MCF 10A (cell line): ENCODE measurements at regions not wholly inside any gene's neighbourhood (a gene's known extent, or its start where the extent isn't known, plus 50 kb on each side); places are given as distances from the start of the nearest gene placed in this dataset.

ENCODE experiments used
- BruUV-seq: library from RNA; stranded (reverse); fragments of 400-500 nt; replicated peaks from 2 replicates; lab custom pipeline; 2021; lab: Mats Ljungman, UMichigan
- CTCF ChIA-PET: fragments of 300-600 bp; sonication (Branson Sonifier 250); formaldehyde crosslinking; extraction: SDS; loops from one replicate; lab custom pipeline; 2021; ENCODE audit warnings: antibody characterized with exemption, inconsistent platforms; lab: Yijun Ruan, JAX
- POLR2A ChIA-PET: fragments of 300-600, 350-650 bp; sonication (Branson Sonifier 250); formaldehyde crosslinking; extraction: SDS; loops from one replicate; lab custom pipeline; 2020; ENCODE audit warnings: antibody characterized with exemption, inconsistent platforms; lab: Yijun Ruan, JAX
- DNase-seq: peaks from one replicate; pipeline ENCODE4 v3.0.0-alpha.2; 2018; ENCODE audit not compliant: unreplicated experiment
- H3K27ac Mint-ChIP-seq: one replicate; pipeline ENCODE4 v1.8.0; 2022; ENCODE audit warnings: mild to moderate bottlenecking, low read depth, mixed read lengths; ENCODE audit not compliant: unreplicated experiment
- H3K27me3 Mint-ChIP-seq: one replicate; pipeline ENCODE4 v1.8.0; 2022; ENCODE audit warnings: mixed read lengths; ENCODE audit not compliant: insufficient read depth, unreplicated experiment
- H3K36me3 Mint-ChIP-seq: one replicate; pipeline ENCODE4 v1.8.0; 2022; ENCODE audit warnings: mild to moderate bottlenecking, moderate library complexity, mixed read lengths; ENCODE audit not compliant: insufficient read depth, unreplicated experiment
- H3K4me1 Mint-ChIP-seq: one replicate; pipeline ENCODE4 v1.8.0; 2022; ENCODE audit warnings: mixed read lengths; ENCODE audit not compliant: insufficient read depth, unreplicated experiment
- H3K4me3 Mint-ChIP-seq: one replicate; pipeline ENCODE4 v1.8.0; 2022; ENCODE audit warnings: mild to moderate bottlenecking, moderate library complexity, mixed read lengths; ENCODE audit not compliant: unreplicated experiment
- H3K9me3 Mint-ChIP-seq: one replicate; pipeline ENCODE4 v1.8.0; 2022; ENCODE audit warnings: mixed read lengths; ENCODE audit not compliant: unreplicated experiment
- intact Hi-C: fragments of 100-400 bp; cut with micrococcal nuclease; formaldehyde crosslinking; loops from 2 replicates; pipeline ENCODE4 v1.14.1; 2022
- TF ChIP-seq, protein P1 (sequence below): fragments of 200-600 bp; IDR thresholded peaks from one replicate; pipeline ENCODE4 v1.8.0; 2022; ENCODE audit warnings: antibody characterized with exemption, mild to moderate bottlenecking; ENCODE audit not compliant: unreplicated experiment

DNA sequence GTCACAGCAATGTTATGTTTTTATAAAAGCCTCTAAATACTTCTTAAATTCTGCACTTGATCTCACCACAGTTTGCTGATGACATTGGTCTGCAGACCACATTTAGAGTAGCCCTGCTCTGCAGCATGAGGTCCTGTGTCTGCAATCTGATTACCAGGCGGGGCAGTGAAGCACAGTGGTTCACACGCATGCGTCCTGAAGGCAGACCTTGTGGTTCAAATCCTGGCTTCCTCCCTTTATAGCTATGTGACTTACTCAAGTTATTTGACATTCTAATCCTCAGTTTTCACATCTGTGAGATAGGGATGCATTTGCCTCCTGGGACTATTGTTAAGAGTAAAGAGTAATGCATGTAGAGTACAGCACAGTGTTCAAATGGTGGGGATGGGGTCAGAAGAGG is 50.3 kb downstream of the BMAL2 start:
- H3K9me3 Mint-ChIP-seq: no peaks in the 10 kb centered on the region
- ChIA-PET POLR2A (interaction anchor here (0.7 to 2.0 kb wide), 3 partner anchors 48 to 201 kb away, joined by 3 to 6 read pairs (median 3); no protein-coding TSS in a partner anchor), CTCF (interaction anchor here (0.8 to 3.0 kb wide), 3 partner anchors 11 to 53 kb away, joined by 4 to 15 read pairs (median 5); no protein-coding TSS in a partner anchor)
- no peaks in the 10 kb centered on the region for H3K36me3 Mint-ChIP-seq
- DNase-seq: no peak
- no peak overlapping the region for H3K27ac Mint-ChIP-seq
- H3K4me1 Mint-ChIP-seq: no peaks in the 10 kb centered on the region
- intact Hi-C loops: loop anchor here (5.0 to 10.0 kb wide), 2 partner anchors 241 to 368 kb away; partner anchors contain the start of gene TM7SF3
- H3K27me3 Mint-ChIP-seq: no peaks in the 10 kb centered on the region
- no TSS peak for BruUV-seq
- H3K4me3 Mint-ChIP-seq: no peak overlapping the region
- TF ChIP-seq, protein P1, sequence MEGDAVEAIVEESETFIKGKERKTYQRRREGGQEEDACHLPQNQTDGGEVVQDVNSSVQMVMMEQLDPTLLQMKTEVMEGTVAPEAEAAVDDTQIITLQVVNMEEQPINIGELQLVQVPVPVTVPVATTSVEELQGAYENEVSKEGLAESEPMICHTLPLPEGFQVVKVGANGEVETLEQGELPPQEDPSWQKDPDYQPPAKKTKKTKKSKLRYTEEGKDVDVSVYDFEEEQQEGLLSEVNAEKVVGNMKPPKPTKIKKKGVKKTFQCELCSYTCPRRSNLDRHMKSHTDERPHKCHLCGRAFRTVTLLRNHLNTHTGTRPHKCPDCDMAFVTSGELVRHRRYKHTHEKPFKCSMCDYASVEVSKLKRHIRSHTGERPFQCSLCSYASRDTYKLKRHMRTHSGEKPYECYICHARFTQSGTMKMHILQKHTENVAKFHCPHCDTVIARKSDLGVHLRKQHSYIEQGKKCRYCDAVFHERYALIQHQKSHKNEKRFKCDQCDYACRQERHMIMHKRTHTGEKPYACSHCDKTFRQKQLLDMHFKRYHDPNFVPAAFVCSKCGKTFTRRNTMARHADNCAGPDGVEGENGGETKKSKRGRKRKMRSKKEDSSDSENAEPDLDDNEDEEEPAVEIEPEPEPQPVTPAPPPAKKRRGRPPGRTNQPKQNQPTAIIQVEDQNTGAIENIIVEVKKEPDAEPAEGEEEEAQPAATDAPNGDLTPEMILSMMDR: no peak

DNA sequence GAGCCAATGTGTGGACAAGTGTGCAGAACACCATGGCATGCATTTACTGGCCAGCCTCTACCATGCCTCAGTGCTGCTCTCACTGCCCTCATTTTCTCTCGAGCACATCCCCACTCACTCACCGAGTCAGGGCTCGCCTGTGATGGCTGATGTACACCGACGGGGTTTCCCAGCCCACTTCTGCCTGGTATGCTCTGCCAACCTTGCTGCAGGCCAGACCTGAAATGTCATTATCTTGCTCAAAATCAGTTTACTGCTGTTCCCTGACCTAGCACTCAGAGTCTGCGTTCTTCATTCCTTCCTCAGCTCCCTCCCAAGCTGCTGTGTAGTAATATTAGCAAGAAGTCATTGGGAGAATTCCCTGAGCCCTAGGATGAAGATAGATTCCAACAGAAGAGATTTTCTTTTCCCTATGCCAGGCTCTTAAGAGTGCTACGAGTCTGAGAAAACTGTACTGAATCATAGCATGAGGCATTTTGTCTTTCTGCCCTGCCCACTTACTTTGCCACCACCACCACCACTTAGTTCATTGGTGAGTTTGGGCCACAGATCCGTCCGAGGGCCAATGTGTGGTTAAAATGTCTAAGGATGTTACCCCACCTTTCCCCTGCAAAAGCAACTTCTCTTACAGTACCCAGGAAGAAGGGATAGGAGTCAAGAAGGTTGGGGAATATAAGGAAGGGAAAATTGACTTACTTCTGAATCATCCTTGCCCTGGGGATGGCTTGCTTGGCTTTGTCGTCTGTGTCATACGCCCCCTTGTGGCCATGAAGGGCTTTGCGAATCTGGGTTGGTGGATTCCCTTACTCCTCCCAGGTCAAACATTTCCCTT is 51.0 kb downstream of the BMAL2 start:
- no peaks in the 10 kb centered on the region for H3K27me3 Mint-ChIP-seq
- DNase-seq: peak; percentile 88
- CTCF ChIA-PET: interaction anchor here (0.6 to 3.0 kb wide), 21 partner anchors 8 to 269 kb away, joined by 3 to 15 read pairs (median 5); partner anchors contain the start of gene PPFIBP1
- peak overlapping the region; percentile 68 for H3K27ac Mint-ChIP-seq
- POLR2A ChIA-PET: interaction anchor here (0.6 to 2.0 kb wide), 7 partner anchors 18 to 1825 kb away, joined by 3 to 11 read pairs (median 3); partner anchors contain the start of gene BMAL2
- H3K4me3 Mint-ChIP-seq: no peak overlapping the region
- no TSS peak for BruUV-seq
- intact Hi-C loops: loop anchor here (1.0 to 10.0 kb wide), 3 partner anchors 50 to 369 kb away; partner anchors contain the start of gene TM7SF3
- TF ChIP-seq, protein P1: peak; percentile 76
- H3K9me3 Mint-ChIP-seq: no peaks in the 10 kb centered on the region
- H3K4me1 Mint-ChIP-seq: no peaks in the 10 kb centered on the region
- H3K36me3 Mint-ChIP-seq: no peaks in the 10 kb centered on the region

DNA sequence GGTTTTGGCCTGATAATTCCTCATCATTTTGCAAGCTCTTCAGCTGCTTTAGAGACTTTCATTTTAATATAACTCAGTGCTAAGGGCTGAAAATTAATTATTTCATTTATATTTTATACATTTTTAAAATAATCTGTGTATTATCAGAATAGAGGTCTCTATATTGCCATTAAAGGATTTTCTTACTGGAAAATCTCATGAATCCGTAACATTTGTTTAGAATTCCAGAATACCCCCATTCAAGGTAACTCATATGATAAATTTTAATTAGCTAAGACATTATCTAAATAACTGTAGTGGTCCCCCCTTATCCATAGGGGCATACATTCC is 51.6 kb downstream of the BMAL2 start:
- Mint-ChIP-seq H3K4me3 (no peak overlapping the region), H3K27ac (no peak overlapping the region), H3K36me3 (no peaks in the 10 kb centered on the region), H3K4me1 (no peaks in the 10 kb centered on the region), H3K27me3 (no peaks in the 10 kb centered on the region), H3K9me3 (no peaks in the 10 kb centered on the region)
- DNase-seq: no peak
- BruUV-seq: no TSS peak
- POLR2A ChIA-PET: interaction anchor here (0.6 to 2.0 kb wide), 5 partner anchors 19 to 1825 kb away, joined by 3 to 11 read pairs (median 4); partner anchors contain the start of gene BMAL2
- TF ChIP-seq, protein P1: no peak
- CTCF ChIA-PET: interaction anchor here (0.5 to 3.0 kb wide), 24 partner anchors 9 to 370 kb away, joined by 3 to 15 read pairs (median 4); partner anchors contain the start of genes PPFIBP1 and TM7SF3
- intact Hi-C loops: loop anchor here (1.0 to 10.0 kb wide), 3 partner anchors 51 to 369 kb away; partner anchors contain the start of gene TM7SF3
